Astrocyte of the cerebellum (primary cell): ENCODE measurements at regions not wholly inside any gene's neighbourhood (a gene's known extent, or its start where the extent isn't known, plus 50 kb on each side); places are given as distances from the start of the nearest gene placed in this dataset.

Experiments used
- DNase-seq: peaks from one replicate; pipeline ENCODE4 v3.0.0-alpha.2; 2011; ENCODE audit warnings: low read depth
- H3K4me3 ChIP-seq: 2 replicates; pipeline ENCODE4 v1.5.1; 2011; ENCODE audit warnings: mild to moderate bottlenecking, low read depth, low read length, moderate library complexity
- CTCF ChIP-seq: IDR thresholded peaks from 2 replicates; pipeline ENCODE4 v1.5.1; 2012; ENCODE audit warnings: low read length, low read depth, moderate library complexity, mild to moderate bottlenecking; ENCODE audit errors: missing control alignments
- in situ Hi-C: cut with HindIII; loops from 2 replicates; pipeline ENCODE4 v1.10.0; 2017; ENCODE audit warnings: low sequenced_read_pairs

DNA sequence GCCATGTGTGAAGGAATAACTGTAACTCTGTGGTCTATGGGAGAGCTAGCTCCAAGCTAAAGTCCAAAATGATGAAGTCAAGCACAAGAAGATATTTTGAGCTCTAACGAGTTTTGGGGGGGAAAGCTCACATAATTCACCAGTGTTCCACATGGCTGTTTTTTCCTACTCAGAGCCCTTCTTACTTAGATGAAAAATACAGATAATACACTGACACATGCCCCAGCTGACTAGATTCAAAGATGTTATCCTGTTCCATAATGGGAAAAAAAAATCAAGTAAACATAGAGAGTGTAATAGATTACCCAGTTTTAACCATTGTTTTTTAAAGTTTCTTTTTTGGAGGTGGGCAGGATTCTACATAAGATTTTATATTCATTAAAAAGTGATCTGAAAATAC lies 86.6 kb downstream of the PRLHR start:
- in situ Hi-C loops, result no loop called here
- no peak for TF ChIP-seq CTCF
- no peak for DNase-seq
- H3K4me3 ChIP-seq, result no peak overlapping the region

DNA sequence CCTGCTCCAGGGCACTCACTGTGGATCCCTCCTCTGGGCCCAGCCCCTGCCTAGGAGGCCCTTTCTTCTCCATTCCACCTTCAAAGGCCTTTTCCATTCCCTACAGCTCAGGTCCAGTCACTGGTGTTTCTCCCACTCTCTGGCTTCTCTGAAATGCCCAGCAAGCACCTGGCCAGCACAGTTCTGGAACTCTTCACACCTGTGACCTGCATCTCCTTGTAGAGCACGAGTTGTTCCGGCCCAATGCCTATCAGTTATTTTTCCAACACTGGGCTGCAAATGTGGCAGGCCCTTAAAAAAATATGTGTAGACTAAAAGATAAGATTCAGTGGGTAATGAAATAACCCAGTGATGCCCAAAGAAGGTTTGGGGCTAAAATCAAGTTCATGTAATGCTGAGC lies 87.1 kb downstream of the PRLHR start:
- in situ Hi-C loops, result no loop called here
- DNase-seq, result no peak
- no peak overlapping the region for H3K4me3 ChIP-seq
- TF ChIP-seq CTCF, result no peak

GRCh38 chr10:118506671-118507590 lies 88.5 kb downstream of the PRLHR start:
- DNase-seq, result no peak
- TF ChIP-seq CTCF, result no peak
- in situ Hi-C loops, result no loop called here
- no peak overlapping the region for H3K4me3 ChIP-seq

GRCh38 chr10:118505363-118505762 lies 90.1 kb downstream of the PRLHR start:
- in situ Hi-C loops, result no loop called here
- TF ChIP-seq CTCF, result no peak
- no peak for DNase-seq
- H3K4me3 ChIP-seq, result no peak overlapping the region

DNA sequence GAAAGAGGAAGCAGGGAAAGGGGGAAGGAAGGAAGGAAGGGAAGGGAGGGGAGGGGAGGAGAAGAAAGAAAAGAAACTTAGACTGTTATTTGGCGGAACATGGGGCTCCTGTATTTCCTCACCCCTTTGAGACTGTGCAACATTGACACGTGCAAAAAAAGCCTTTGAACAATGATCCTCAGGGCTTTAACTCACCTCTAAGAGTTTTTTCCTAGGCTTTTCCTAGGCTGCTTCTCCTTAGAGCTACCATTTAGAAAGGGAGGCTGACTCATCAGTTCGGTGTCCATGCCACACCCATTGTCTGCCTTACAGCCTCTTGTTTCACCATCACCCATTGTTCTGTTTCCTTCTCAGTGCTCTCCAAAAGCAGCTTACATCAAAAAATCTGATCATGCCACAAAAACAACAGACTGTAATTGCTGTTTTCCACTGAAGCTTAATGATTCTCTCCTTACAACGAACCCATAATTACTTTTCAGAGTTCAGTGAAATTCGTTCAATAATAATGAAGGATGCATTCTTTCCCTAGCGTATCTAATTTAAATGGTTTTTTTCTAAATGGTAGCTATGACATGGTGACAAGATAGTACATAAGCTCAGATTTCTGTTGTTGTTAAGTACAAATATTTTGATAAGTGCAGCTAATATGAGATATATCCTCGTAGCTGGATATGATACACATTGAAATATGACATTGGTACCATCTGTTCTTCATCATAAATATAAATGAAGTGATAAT lies 90.8 kb downstream of the PRLHR start:
- H3K4me3 ChIP-seq, result no peak overlapping the region
- no peak for TF ChIP-seq CTCF
- in situ Hi-C loops, result no loop called here
- DNase-seq, result peak; percentile 27

DNA sequence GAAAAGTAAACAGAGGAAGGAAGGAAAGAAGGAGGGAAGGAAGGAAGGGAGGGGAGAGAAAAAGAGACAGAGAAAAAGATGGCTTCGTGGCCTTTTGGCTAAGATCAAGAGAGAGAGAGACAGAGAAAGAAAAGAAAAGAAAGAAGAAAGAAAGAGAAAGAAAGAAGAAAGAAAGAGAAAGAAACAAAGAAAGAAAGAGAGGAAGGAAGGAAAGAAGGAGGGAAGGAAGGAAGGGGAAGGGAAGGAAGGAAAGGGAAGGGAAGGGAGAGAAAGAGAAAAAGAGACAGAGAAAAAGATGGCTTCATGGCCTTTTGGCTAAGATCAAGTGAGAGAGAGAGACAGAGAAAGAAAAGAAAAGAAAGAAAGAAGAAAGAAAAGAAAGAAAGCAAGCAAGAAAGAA lies 91.4 kb downstream of the PRLHR start:
- in situ Hi-C loops, result no loop called here
- TF ChIP-seq CTCF, result no peak
- no peak overlapping the region for H3K4me3 ChIP-seq
- DNase-seq, result no peak
